ENCODE measurements at regions not wholly inside any gene's neighbourhood (a gene's known extent, or its start where the extent isn't known, plus 50 kb on each side); places are given as distances from the start of the nearest gene placed in this dataset.

DNA sequence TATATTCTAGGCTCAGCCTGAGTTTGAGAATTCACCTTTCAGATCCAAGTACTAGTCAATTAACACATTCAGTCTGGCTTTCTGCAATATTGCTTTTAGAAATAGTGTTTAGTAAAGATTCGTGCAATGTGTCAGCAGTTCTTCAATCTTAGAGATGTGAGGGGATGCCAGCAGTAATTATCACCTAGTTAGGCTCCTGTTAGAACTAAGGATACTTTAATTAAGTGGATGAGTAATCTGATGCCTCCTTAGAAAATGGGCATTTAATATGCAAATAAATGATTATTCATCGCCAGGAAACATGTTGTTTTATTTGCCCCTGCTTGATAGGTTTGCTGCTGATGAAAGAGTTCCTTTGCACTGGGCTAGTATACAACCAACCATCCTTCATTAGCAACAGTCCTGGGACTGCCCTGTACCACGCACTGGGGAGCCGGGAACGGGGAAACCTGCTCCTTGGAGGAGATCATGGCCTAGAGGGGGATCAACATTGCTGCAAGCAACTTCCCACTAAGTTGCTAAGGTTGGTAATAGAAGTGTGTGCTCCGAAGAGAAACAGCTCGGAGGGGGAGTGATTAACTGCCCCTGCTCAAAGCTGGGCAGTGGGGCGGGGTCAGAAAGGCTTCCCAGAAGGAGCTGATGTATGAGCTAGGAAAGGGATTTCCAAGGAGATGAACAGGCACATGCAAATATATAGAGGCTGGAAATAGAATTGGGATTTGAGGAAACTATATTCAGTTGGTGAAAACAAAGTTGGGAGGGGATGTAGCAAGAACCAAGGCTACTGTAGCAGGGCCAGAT, 231.8 kb downstream of the DRD1 start:
- peaks cover 0 to 3% (median 0%) of the 10 kb centered on the region in 3 donors for H3K27me3 ChIP-seq
- intact Hi-C loops (cut with DNase I) = no loop called here

GRCh38 chr5:175207321-175208040, 236.5 kb downstream of the DRD1 start:
- no peak for TF ChIP-seq POLR2A (IDR thresholded peaks at IDR 0.05)
- no peak for TF ChIP-seq POLR2AphosphoS5 (IDR thresholded peaks at IDR 0.05)
- TF ChIP-seq EP300 (IDR thresholded peaks at IDR 0.05) = no peak
- TF ChIP-seq, protein P1, sequence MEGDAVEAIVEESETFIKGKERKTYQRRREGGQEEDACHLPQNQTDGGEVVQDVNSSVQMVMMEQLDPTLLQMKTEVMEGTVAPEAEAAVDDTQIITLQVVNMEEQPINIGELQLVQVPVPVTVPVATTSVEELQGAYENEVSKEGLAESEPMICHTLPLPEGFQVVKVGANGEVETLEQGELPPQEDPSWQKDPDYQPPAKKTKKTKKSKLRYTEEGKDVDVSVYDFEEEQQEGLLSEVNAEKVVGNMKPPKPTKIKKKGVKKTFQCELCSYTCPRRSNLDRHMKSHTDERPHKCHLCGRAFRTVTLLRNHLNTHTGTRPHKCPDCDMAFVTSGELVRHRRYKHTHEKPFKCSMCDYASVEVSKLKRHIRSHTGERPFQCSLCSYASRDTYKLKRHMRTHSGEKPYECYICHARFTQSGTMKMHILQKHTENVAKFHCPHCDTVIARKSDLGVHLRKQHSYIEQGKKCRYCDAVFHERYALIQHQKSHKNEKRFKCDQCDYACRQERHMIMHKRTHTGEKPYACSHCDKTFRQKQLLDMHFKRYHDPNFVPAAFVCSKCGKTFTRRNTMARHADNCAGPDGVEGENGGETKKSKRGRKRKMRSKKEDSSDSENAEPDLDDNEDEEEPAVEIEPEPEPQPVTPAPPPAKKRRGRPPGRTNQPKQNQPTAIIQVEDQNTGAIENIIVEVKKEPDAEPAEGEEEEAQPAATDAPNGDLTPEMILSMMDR (IDR thresholded peaks at IDR 0.05) = no peak
- no peak for DNase-seq
- Histone ChIP-seq H3K36me3 (no peaks in the 10 kb centered on the region), H3K27me3 (no peaks in the 10 kb centered on the region), H3K9me3 (peaks cover 0 to 5% (median 0%) of the 10 kb centered on the region in 4 donors), H3K27ac (no peak overlapping the region), H3K4me3 (no peak overlapping the region), H3K4me1 (no peaks in the 10 kb centered on the region)
- intact Hi-C loops (cut with DNase I) = no loop called here
- WGBS, 2 donors = 15 to 47% methylated on average over 18 of the region's 18 CpGs

More for the DNA sequence above, 231.8 kb downstream of the DRD1 start:
- TF ChIP-seq EP300 (IDR thresholded peaks at IDR 0.05) (no peak), POLR2A (IDR thresholded peaks at IDR 0.05) (no peak), POLR2AphosphoS5 (IDR thresholded peaks at IDR 0.05) (no peak)
- TF ChIP-seq, protein P1 (IDR thresholded peaks at IDR 0.05) = no peak
- Histone ChIP-seq H3K9me3 (no peaks in the 10 kb centered on the region), H3K4me1 (no peaks in the 10 kb centered on the region), H3K4me3 (no peak overlapping the region), H3K36me3 (no peaks in the 10 kb centered on the region), H3K27ac (no peak overlapping the region)
- DNase-seq = no peak
- WGBS, 2 donors = 71 to 84% methylated on average over 8 of the region's 8 CpGs

DNA sequence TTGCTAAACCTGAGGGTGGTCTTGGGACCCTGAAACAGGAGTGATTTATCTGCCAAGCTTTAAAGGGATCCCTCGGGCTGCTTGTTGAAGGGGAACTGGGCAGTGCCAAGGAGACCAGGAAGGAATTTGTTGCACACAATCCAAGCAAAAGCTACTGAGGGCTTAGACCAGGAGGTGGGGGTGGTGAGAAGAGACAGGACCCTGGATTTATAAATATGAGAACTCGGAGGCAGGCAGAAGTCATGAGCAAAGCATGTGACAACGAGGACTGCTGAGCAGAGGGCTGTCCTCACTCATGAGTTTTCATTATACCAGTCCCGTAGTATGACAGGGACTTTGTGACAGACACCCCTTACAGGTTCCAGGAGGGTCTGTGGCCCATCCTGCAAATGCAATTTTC, 237.3 kb downstream of the DRD1 start:
- no peak for TF ChIP-seq POLR2A (IDR thresholded peaks at IDR 0.05)
- no peak for TF ChIP-seq POLR2AphosphoS5 (IDR thresholded peaks at IDR 0.05)
- no peak for TF ChIP-seq EP300 (IDR thresholded peaks at IDR 0.05)
- TF ChIP-seq, protein P1 (IDR thresholded peaks at IDR 0.05) = no peak
- WGBS, 2 donors = 27 to 53% methylated on average over 4 of the region's 4 CpGs
- no peaks in the 10 kb centered on the region for H3K36me3 ChIP-seq
- H3K9me3 ChIP-seq = peaks cover 0 to 5% (median 0%) of the 10 kb centered on the region in 4 donors
- H3K4me1 ChIP-seq = no peaks in the 10 kb centered on the region
- DNase-seq = no peak
- intact Hi-C loops (cut with DNase I) = no loop called here
- H3K27me3 ChIP-seq = no peaks in the 10 kb centered on the region
- no peak overlapping the region for H3K4me3 ChIP-seq
- H3K27ac ChIP-seq = no peak overlapping the region

DNA sequence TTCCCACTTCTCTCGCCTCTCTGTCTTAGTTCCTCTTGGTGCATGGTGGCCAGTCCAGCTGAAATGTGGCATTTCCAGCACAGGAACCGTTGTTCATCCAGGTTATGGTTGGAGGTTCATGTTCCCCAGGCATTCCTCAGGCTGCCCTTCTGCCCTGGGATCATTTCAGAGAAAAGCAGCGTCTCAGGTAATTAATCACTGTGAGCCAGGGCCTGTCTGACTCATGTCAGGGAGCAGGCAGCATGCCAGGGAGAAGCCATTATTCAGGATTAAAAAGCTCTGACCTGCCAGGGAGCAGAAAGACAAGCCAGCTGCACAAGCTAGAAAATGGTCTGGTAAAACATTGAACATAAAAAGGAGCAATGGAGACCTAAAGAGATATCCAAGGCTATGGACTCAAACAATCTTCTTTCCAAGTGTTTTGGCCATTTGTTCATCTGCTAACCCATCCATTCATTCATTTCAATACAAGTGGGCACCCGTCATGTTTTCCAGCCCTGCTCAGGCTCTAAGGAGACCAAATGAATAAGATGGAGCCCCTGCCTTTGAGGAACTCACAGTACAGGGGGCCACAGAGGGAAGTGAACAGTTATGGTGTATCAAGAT, 241.4 kb downstream of the DRD1 start:
- WGBS, 2 donors = 40 to 65% methylated on average over 4 of the region's 4 CpGs
- Histone ChIP-seq H3K9me3 (peaks cover 0 to 5% (median 0%) of the 10 kb centered on the region in 4 donors), H3K4me3 (no peak overlapping the region), H3K36me3 (no peaks in the 10 kb centered on the region), H3K4me1 (no peaks in the 10 kb centered on the region), H3K27me3 (no peaks in the 10 kb centered on the region), H3K27ac (no peak overlapping the region)
- intact Hi-C loops (cut with DNase I) = no loop called here
- no peak for TF ChIP-seq POLR2A (IDR thresholded peaks at IDR 0.05)
- no peak for TF ChIP-seq EP300 (IDR thresholded peaks at IDR 0.05)
- TF ChIP-seq POLR2AphosphoS5 (IDR thresholded peaks at IDR 0.05) = no peak
- TF ChIP-seq, protein P1 (IDR thresholded peaks at IDR 0.05) = no peak
- no peak for DNase-seq

Data from sigmoid colon (tissue), 6 donors.